PFSK-1 (cell line): ENCODE measurements at regions not wholly inside any gene's neighbourhood (a gene's known extent, or its start where the extent isn't known, plus 50 kb on each side); places are given as distances from the start of the nearest gene placed in this dataset.

Source experiments
- FOXP2 ChIP-seq: optimal IDR thresholded peaks from 2 replicates; pipeline ENCODE3; 2011; ENCODE audit warnings: borderline replicate concordance, control low read depth, inconsistent platforms; ENCODE audit not compliant: insufficient read depth; ENCODE audit errors: extremely low read length, extremely low read depth
- POLR2AphosphoS5 ChIP-seq: IDR thresholded peaks from 2 replicates; pipeline ENCODE4 v1.6.1; 2012; ENCODE audit warnings: low read depth, mild to moderate bottlenecking, control low read depth, low read length, moderate library complexity
- REST ChIP-seq, 2 experiments: IDR thresholded peaks; 2 replicates each; pipeline versions ENCODE4 v1.6.1 to v1.8.0; 2011 to 2012; ENCODE audit warnings: low read depth in 2 of 2, low read length in 2 of 2, control low read depth in 1 of 2, inconsistent platforms in 1 of 2, mild to moderate bottlenecking in 1 of 2, moderate library complexity in 1 of 2; ENCODE audit not compliant: insufficient read depth in 1 of 2
- SIN3A ChIP-seq: IDR thresholded peaks from 2 replicates; pipeline ENCODE4 v1.6.1; 2012; ENCODE audit warnings: mild to moderate bottlenecking, low read length, moderate library complexity, borderline replicate concordance; ENCODE audit not compliant: insufficient read depth
- TAF1 ChIP-seq: IDR thresholded peaks from 2 replicates; pipeline ENCODE4 v1.6.1; 2012; ENCODE audit warnings: low read length, control low read depth, borderline replicate concordance; ENCODE audit not compliant: insufficient read depth

DNA sequence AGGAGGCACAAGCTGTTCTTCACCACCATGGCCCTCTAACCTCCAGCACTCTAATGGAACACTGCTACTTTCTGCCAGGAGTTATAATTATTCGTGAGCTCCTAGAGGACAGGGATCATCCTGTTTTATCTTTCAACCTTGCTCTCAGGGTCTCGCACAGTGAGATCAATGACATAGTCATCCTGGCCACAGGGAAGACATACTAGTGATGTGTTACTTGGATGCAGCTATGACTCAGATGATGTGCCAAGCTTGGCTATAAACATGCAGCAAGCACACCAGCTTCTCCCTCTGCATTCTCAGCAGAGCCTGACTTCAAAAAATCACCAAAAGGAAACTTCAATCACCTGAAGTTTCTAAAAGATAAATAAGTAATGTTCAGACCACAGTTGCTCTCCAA is 203.8 kb upstream of the HES1 start:
- TF ChIP-seq SIN3A (no peak), TAF1 (no peak), POLR2AphosphoS5 (no peak), REST (IDR thresholded peaks at IDR 0.05; ENCODE audit: insufficient read depth in 1 of 2, low read depth in 2 of 2, low read length in 2 of 2) (no peak), FOXP2 (no peak)

DNA sequence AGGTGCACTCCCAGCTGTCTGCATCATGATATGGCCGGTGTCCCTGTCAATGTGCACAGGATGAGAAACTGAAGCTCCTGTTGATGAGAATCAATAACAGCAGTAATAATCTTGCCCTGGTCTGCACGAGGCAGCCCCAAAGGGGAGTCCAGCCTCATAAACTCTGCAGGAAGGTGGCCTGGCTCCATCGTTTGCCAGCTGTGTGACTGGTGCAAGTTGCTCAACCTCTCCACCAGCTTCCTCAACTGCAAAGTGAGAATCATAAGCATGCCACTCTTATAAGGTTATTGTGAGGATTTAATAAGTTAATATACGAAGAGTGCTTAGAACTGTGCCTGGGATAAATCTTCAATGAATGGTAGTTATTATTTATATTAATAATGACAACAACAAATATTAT is 203.4 kb upstream of the HES1 start:
- TF ChIP-seq REST (IDR thresholded peaks at IDR 0.05; ENCODE audit: insufficient read depth in 1 of 2, low read depth in 2 of 2, low read length in 2 of 2) = no peak
- no peak for TF ChIP-seq SIN3A
- no peak for TF ChIP-seq TAF1
- TF ChIP-seq POLR2AphosphoS5 = no peak
- TF ChIP-seq FOXP2 = no peak

- TF ChIP-seq TAF1 = no peak
These were observed 202.5 kb upstream of the HES1 start for GRCh38 chr3:193933451-193933850.

DNA sequence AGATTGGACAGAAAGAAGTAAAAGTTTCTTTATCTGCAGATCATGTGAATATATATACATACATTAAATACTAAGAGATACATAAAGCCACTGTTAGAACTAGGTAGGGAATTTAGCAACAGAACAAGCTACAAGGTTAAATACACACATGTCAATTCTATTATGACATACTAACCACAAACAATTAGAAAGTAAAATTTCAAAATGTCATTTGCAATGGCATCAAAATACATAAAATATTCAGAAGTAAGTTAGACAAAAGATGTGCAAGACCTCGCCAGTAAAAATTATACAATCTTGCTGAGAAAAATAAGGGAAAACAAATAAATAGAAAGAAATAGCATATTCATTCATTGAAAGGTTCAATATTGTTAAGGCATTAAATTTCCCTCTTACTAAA is 200.0 kb upstream of the HES1 start:
- no peak for TF ChIP-seq POLR2AphosphoS5
- TF ChIP-seq REST (IDR thresholded peaks at IDR 0.05; ENCODE audit: insufficient read depth in 1 of 2, low read depth in 2 of 2, low read length in 2 of 2) = no peak
- no peak for TF ChIP-seq TAF1
- TF ChIP-seq SIN3A = no peak
- TF ChIP-seq FOXP2 = no peak

DNA sequence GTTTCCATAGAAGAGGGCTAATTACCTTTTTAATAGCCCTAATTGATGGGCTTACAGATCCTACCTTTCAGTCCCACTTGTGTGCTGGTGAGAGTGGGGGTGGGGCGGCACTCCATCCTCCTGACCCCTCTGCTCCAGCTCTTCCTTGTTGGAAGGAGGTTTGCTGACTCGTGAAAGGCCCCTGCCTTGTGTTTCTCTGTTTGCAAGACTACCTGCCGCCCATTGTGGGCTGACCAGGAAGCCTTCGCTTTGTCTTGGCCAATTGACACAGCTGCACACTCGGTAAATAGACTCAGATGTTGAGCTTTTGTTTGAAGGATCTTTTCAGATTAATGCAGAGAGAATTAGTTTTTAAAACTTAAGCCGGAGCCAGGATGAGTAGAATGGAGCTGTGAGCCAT is 197.3 kb upstream of the HES1 start:
- TF ChIP-seq POLR2AphosphoS5 = no peak
- no peak for TF ChIP-seq TAF1
- no peak for TF ChIP-seq SIN3A
- no peak for TF ChIP-seq FOXP2
- no peak for TF ChIP-seq REST (IDR thresholded peaks at IDR 0.05; ENCODE audit: insufficient read depth in 1 of 2, low read depth in 2 of 2, low read length in 2 of 2)
